ENCODE measurements at regions not wholly inside any gene's neighbourhood (a gene's known extent, or its start where the extent isn't known, plus 50 kb on each side); places are given as distances from the start of the nearest gene placed in this dataset.

- DNase-seq: no peak
- no peak overlapping the region for H3K4me3 Mint-ChIP-seq
- H3K27ac Mint-ChIP-seq: no peak overlapping the region
- peaks cover 13% of the 10 kb centered on the region for H3K9me3 Mint-ChIP-seq (ENCODE audit: low read depth)
- H3K36me3 Mint-ChIP-seq: no peaks in the 10 kb centered on the region
- CTCF ChIA-PET: interaction anchor here (1.7 kb wide), 1 partner anchor 10 kb away, joined by 3 read pairs; no protein-coding TSS in a partner anchor
- H3K4me1 Mint-ChIP-seq: no peaks in the 10 kb centered on the region
- H3K27me3 Mint-ChIP-seq: no peaks in the 10 kb centered on the region
- no peak for ATAC-seq
Measured at GRCh38 chr4:23320931-23321587, 568.8 kb downstream of the PPARGC1A start.

GRCh38 chr4:23312686-23313085 lies 577.2 kb downstream of the PPARGC1A start:
- H3K36me3 Mint-ChIP-seq: no peaks in the 10 kb centered on the region
- H3K4me3 Mint-ChIP-seq: no peak overlapping the region
- no peak for ATAC-seq
- no peaks in the 10 kb centered on the region for H3K4me1 Mint-ChIP-seq
- peaks cover 11% of the 10 kb centered on the region for H3K9me3 Mint-ChIP-seq (ENCODE audit: low read depth)
- CTCF ChIA-PET: no interaction called here
- H3K27ac Mint-ChIP-seq: no peak overlapping the region
- DNase-seq: no peak
- H3K27me3 Mint-ChIP-seq: no peaks in the 10 kb centered on the region

- Mint-ChIP-seq H3K27ac (no peak overlapping the region), H3K36me3 (no peaks in the 10 kb centered on the region), H3K27me3 (no peaks in the 10 kb centered on the region), H3K4me3 (no peak overlapping the region), H3K4me1 (no peaks in the 10 kb centered on the region), H3K9me3 (ENCODE audit: low read depth) (peaks cover 6% of the 10 kb centered on the region)
- CTCF ChIA-PET: no interaction called here
- DNase-seq (no peak), ATAC-seq (no peak)
Measured at GRCh38 chr4:23311983-23312382, 577.9 kb downstream of the PPARGC1A start.

- CTCF ChIA-PET: no interaction called here
- Mint-ChIP-seq H3K4me1 (peaks cover 3% of the 10 kb centered on the region), H3K27ac (no peak overlapping the region), H3K4me3 (no peak overlapping the region), H3K9me3 (ENCODE audit: low read depth) (peaks cover 6% of the 10 kb centered on the region), H3K27me3 (no peaks in the 10 kb centered on the region), H3K36me3 (no peaks in the 10 kb centered on the region)
- no peak for DNase-seq
- no peak for ATAC-seq
Measured at GRCh38 chr4:23305026-23305425, 584.8 kb downstream of the PPARGC1A start.

GRCh38 chr4:23298371-23298770 lies 591.5 kb downstream of the PPARGC1A start:
- Mint-ChIP-seq H3K27me3 (no peaks in the 10 kb centered on the region), H3K27ac (no peak overlapping the region), H3K9me3 (ENCODE audit: low read depth) (peaks cover 9% of the 10 kb centered on the region), H3K4me3 (no peak overlapping the region), H3K36me3 (no peaks in the 10 kb centered on the region), H3K4me1 (peaks cover 3% of the 10 kb centered on the region)
- ATAC-seq (no peak), DNase-seq (no peak)
- CTCF ChIA-PET: no interaction called here

- Mint-ChIP-seq H3K27me3 (no peaks in the 10 kb centered on the region), H3K36me3 (no peaks in the 10 kb centered on the region), H3K4me3 (no peak overlapping the region), H3K27ac (no peak overlapping the region), H3K9me3 (ENCODE audit: low read depth) (peaks cover 6% of the 10 kb centered on the region), H3K4me1 (no peaks in the 10 kb centered on the region)
- no peak for ATAC-seq
- DNase-seq: no peak
- CTCF ChIA-PET: no interaction called here
Measured at GRCh38 chr4:23297327-23297726, 592.5 kb downstream of the PPARGC1A start.

GRCh38 chr4:23291139-23291538 lies 598.4 kb downstream of the GBA3 start:
- CTCF ChIA-PET: no interaction called here
- Mint-ChIP-seq H3K27ac (no peak overlapping the region), H3K4me1 (peaks cover 2% of the 10 kb centered on the region), H3K36me3 (no peaks in the 10 kb centered on the region), H3K27me3 (no peaks in the 10 kb centered on the region), H3K9me3 (ENCODE audit: low read depth) (no peaks in the 10 kb centered on the region), H3K4me3 (no peak overlapping the region)
- no peak for ATAC-seq
- DNase-seq: no peak

- no peak for ATAC-seq
Measured at GRCh38 chr4:23290656-23291055, 597.9 kb downstream of the GBA3 start.

GRCh38 chr4:23279377-23279986 lies 586.7 kb downstream of the GBA3 start:
- no peak for DNase-seq
- CTCF ChIA-PET: no interaction called here
- H3K36me3 Mint-ChIP-seq: no peaks in the 10 kb centered on the region
- no peak overlapping the region for H3K4me3 Mint-ChIP-seq
- ATAC-seq: no peak
- no peaks in the 10 kb centered on the region for H3K27me3 Mint-ChIP-seq
- H3K27ac Mint-ChIP-seq: no peak overlapping the region
- peaks cover 2% of the 10 kb centered on the region for H3K9me3 Mint-ChIP-seq (ENCODE audit: low read depth)
- no peaks in the 10 kb centered on the region for H3K4me1 Mint-ChIP-seq

More at GRCh38 chr4:23290656-23291055, 597.9 kb downstream of the GBA3 start:
- DNase-seq: no peak
- H3K36me3 Mint-ChIP-seq: no peaks in the 10 kb centered on the region
- H3K27ac Mint-ChIP-seq: no peak overlapping the region
- CTCF ChIA-PET: no interaction called here
- no peaks in the 10 kb centered on the region for H3K9me3 Mint-ChIP-seq (ENCODE audit: low read depth)
- H3K4me3 Mint-ChIP-seq: no peak overlapping the region
- H3K27me3 Mint-ChIP-seq: no peaks in the 10 kb centered on the region
- H3K4me1 Mint-ChIP-seq: peaks cover 2% of the 10 kb centered on the region

GRCh38 chr4:23278845-23279244 lies 586.1 kb downstream of the GBA3 start:
- CTCF ChIA-PET: no interaction called here
- no peak overlapping the region for H3K27ac Mint-ChIP-seq
- no peaks in the 10 kb centered on the region for H3K36me3 Mint-ChIP-seq
- H3K27me3 Mint-ChIP-seq: no peaks in the 10 kb centered on the region
- H3K9me3 Mint-ChIP-seq (ENCODE audit: low read depth): peaks cover 2% of the 10 kb centered on the region
- H3K4me3 Mint-ChIP-seq: no peak overlapping the region
- no peaks in the 10 kb centered on the region for H3K4me1 Mint-ChIP-seq
- ATAC-seq (no peak), DNase-seq (no peak)

GRCh38 chr4:23276076-23276475 lies 583.3 kb downstream of the GBA3 start:
- DNase-seq (no peak), ATAC-seq (no peak)
- Mint-ChIP-seq H3K36me3 (no peaks in the 10 kb centered on the region), H3K4me1 (no peaks in the 10 kb centered on the region), H3K27me3 (no peaks in the 10 kb centered on the region), H3K27ac (no peak overlapping the region), H3K4me3 (no peak overlapping the region), H3K9me3 (ENCODE audit: low read depth) (peaks cover 2% of the 10 kb centered on the region)
- CTCF ChIA-PET: no interaction called here

GRCh38 chr4:23269566-23269965 lies 576.8 kb downstream of the GBA3 start:
- Mint-ChIP-seq H3K27ac (no peak overlapping the region), H3K4me1 (no peaks in the 10 kb centered on the region), H3K9me3 (ENCODE audit: low read depth) (peaks cover 2% of the 10 kb centered on the region), H3K27me3 (no peaks in the 10 kb centered on the region), H3K4me3 (no peak overlapping the region), H3K36me3 (no peaks in the 10 kb centered on the region)
- CTCF ChIA-PET: no interaction called here
- DNase-seq (no peak), ATAC-seq (no peak)

- Mint-ChIP-seq H3K27ac (no peak overlapping the region), H3K4me3 (no peak overlapping the region), H3K36me3 (no peaks in the 10 kb centered on the region), H3K4me1 (no peaks in the 10 kb centered on the region), H3K27me3 (no peaks in the 10 kb centered on the region), H3K9me3 (ENCODE audit: low read depth) (peaks cover 2% of the 10 kb centered on the region)
- ATAC-seq (no peak), DNase-seq (no peak)
- CTCF ChIA-PET: no interaction called here
Measured at GRCh38 chr4:23268072-23268771, 575.5 kb downstream of the GBA3 start.

- Mint-ChIP-seq H3K27me3 (no peaks in the 10 kb centered on the region), H3K9me3 (ENCODE audit: low read depth) (peaks cover 2% of the 10 kb centered on the region), H3K36me3 (no peaks in the 10 kb centered on the region), H3K4me1 (no peaks in the 10 kb centered on the region), H3K27ac (no peak overlapping the region), H3K4me3 (no peak overlapping the region)
- CTCF ChIA-PET: no interaction called here
- ATAC-seq (no peak), DNase-seq (no peak)
Measured at GRCh38 chr4:23266401-23266800, 573.7 kb downstream of the GBA3 start.

Measured in activated CD8-positive, alpha-beta memory T cell treated with anti-CD3 and anti-CD28 coated beads, Interleukin-2, amount 10 ng/mL, durations not matched to agents 7 days and 5 days (primary cell).